CD4-positive, alpha-beta T cell treated with Interleukin-4 for 1 hour (primary cell): ENCODE measurements at regions not wholly inside any gene's neighbourhood (a gene's known extent, or its start where the extent isn't known, plus 50 kb on each side); places are given as distances from the start of the nearest gene placed in this dataset.

Experiments
- DNase-seq, 2 donors: peaks; one replicate each; pipeline ENCODE4 v3.0.0-alpha.2; 2020 to 2022

DNA sequence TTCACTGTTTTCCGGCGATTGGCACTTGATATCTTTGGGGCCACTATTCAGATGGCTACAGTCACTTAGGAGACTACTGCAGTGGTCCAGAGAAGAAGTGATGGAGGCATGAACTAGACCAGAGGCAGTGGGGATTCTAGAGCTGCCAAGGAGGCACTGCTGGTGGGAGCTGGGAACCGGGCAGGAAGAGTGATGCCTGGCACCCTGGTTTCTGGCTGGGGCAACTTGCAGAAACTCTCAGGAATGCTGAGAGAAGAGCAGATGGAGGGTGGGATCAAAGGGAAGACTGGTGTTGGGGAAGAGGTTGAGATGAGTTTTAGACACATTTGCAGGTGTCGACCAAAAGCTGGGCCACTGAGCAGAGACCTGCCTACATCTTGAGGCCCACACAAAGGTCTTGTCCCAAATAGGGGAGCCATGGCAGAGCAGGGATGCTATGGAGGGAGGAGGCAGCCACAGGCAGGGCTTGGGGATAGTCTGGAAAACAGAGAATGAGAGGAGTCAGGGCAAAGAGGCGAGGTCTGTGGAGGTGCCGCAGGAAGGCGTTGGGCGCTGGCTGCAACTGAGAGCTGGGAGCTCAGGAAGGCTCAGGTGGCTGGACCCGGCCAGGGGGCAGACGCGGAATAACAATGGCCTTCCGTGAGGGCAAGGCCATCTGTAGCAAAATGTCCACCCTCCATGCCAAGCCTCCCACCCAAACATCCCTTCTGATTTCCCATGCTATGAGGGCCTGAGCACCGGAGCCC lies 118.9 kb downstream of the TOMM20 start:
- no peak for DNase-seq

DNA sequence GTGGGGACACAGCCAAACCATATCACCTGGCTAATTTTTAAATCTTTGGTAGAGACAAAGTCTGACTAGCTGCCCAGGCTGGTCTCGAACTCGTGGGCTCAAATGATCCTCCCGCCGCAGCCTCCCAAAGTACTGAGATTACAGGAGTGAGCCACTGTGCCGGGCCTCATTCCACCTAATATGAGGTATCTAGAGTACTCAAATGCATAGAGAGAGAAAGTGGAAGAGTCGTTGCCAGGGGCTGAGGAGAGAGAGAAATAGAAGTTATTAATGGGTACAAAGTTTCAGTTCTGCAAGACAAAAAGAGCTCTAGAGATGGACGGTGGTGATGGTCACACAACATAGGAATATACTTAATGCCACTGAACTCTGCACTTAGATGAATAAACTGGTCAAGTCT lies 119.6 kb downstream of the TOMM20 start:
- DNase-seq: no peak

DNA sequence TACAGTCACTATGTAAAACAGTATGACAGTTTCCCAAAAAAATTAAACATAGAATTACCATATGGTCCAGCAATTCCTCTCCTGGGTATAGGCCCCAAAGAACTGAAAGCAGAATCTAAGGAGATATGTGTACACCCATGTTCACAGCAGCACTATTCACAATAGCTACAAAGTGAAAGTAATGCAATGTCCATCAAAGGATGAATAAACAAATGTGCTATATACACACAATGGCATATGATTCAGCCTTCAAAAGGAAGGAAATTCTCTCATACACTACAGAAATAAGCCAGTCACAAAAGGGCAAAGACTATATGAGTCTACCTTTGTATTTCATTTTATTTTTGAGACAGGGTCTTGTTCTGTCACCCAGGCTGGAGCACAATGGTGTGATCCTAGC lies 120.4 kb downstream of the TOMM20 start:
- no peak for DNase-seq

DNA sequence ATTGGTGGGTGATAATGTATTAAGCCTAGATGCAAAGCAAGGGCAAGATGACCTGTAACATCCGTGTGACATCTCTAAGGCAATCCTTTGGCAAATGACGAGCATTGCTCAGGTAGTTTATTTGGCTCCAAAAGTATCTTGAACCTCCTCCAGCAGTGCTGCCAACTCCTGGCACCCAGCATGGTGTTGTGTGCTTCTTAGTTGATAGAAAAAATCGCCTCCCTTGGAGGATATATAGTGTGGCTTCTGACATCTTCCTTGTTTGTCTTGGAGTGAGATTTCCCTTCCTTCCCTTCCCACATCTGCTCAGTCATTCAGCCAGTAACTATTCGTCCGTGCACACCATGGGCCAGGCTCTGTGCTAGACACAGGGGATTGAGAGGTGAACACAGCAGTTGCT lies 121.8 kb downstream of the TOMM20 start:
- DNase-seq: no peak

DNA sequence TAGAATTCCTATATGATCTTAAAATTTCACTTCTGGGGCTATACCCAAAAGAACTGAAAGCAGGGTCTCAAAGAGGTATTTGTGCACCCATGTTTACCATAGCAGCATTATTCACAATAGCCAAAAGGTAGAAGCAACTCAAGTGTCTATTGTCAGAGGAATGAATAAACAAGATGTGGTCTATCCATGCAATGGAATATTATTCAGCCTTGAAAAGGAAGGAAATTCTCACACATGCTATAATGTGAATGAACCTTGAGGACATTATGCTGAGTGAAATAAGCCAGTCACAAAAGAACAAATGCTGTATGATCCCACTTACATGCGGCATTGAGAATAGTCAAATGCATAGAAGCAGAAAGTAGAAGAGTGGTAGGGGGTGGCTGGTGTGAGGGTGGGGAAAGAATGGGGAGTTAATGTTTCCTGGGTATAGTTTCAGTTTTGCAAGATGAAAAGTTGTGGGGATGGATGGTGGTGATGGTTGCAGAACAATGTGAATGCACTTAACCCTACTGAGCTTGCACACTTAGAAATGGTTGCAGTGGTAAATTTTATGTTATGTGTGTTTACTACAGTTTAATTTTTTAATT lies 122.4 kb downstream of the TOMM20 start:
- no peak for DNase-seq

DNA sequence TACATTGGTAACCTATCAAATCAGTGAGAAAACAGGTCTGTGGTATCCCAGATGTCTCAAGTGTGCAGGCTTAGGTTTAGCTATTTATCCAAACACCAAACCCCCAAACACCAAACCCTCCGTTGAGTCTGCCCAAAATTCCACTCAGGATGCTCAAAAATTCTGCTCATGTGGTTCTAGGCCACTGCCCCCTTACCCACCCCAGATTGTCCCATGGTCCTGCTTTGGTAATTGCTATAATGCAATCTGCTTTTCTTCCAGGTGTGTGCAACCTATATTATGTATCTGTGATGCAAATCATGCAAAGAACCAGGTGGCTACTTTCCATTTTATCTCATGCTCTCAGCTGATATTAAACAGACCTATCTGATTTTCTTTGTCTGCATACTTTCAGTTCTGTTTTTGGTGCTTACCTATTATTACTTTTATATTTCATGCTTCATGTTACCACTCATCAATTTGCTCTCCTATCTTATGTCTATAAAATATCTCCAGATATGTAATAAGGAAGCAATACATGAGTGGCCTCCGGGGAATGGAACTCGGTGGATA lies 123.7 kb downstream of the TOMM20 start:
- no peak for DNase-seq

DNA sequence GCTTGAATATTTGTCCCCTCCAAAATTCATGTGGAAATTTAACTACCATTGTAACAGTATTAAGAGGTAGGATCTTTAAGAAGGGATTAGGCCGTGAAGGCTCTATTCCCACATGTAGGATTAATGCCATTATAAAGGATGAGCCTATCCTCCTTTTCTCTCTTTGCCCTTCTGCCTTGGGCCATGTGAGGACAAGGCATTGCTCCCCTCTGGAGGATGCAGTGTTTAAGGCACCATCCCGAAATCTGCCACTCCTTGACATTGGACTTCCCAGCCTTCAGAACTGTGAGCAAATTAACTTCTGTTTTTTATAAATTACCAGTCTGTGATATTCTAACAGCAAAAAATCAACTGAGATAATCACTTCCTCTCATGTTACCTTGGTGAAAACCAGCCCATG lies 124.4 kb downstream of the TOMM20 start:
- no peak for DNase-seq

DNA sequence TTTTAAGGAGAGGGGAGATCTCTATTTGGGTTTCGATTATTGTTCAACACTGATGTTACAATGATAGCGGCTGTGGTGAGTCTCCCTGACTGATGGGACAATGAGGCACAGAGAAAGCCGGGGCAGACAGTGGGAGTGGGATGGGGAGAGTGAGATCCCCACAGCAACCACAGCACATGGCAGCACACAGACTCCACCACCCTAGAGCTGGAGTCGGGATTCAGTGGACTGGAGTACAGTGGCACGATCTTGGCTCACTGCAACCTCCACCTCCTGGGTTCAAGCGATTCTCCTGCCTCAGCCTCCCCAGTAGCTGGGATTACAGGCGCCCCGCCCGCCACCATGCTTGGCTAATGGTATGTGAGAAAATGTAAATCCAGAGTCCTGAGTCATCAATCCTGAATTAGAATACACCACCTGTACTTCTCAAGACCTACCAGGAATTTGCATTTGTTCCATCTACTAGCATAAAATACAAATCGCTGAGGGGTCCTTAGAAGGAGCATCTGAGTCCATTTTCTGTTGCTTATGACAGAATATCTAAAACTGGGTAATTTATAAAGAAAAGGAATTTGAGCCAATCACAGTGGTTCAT lies 125.8 kb downstream of the TOMM20 start:
- no peak for DNase-seq

DNA sequence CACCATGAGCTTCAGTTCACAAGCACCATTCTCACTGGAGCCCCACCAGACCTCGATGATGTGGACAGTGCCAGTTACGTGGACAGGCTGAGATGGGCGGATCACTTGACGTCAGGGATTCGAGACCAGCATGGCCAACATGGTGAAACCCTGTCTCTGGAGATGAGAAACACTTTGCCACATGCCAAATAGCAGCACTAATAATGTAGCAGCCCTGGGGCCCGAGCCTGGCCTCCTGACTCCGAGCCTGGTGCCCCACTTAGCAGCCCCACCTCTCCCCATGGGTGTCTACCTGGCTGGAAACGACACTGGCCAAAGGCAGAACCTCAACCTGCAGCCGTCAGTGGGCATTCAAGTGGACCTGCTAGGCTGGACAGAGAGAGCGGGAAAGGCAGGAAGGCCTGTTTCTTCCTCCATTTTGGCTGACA lies 129.1 kb downstream of the TOMM20 start:
- no peak for DNase-seq

DNA sequence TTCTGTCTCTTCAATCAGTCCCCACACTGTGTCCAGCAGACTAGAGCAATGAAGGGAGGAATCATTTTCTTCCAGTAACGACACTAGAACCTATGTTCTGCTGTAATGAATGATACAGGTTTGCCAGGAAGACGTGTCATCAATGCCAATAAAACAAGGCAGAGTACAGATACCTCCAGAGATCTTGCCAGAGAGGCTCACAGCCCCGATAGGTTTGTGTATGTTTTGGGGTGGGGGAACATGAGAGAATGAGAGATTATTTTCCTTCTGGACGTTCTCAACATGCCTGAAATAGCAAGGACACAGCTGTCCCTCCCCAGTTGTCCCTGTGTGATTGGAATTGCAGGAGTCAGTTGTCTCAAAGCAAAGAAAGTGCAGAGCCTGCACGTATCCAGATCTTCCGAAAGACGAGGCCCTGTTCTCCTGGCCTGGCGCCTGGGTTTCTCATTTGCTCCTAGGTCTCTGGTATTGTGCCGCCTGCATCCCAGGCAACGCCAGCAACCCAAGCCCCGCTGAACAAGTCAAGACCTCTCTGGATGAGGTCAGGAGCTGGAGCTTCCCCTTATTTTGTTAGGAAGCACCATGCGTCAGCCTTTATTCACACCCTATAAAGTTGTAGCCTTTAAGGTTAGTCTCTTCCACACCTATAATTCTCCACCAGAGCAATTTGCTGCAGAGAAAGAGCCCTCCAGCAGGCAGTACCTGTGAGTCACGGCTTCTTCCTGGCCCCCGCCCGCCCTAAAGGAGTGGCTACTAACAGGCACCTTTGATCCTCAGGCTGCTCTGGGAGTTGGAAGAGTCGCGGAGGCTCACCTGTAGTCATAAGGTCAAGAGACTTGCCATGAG lies 130.5 kb downstream of the TOMM20 start:
- DNase-seq: no peak

DNA sequence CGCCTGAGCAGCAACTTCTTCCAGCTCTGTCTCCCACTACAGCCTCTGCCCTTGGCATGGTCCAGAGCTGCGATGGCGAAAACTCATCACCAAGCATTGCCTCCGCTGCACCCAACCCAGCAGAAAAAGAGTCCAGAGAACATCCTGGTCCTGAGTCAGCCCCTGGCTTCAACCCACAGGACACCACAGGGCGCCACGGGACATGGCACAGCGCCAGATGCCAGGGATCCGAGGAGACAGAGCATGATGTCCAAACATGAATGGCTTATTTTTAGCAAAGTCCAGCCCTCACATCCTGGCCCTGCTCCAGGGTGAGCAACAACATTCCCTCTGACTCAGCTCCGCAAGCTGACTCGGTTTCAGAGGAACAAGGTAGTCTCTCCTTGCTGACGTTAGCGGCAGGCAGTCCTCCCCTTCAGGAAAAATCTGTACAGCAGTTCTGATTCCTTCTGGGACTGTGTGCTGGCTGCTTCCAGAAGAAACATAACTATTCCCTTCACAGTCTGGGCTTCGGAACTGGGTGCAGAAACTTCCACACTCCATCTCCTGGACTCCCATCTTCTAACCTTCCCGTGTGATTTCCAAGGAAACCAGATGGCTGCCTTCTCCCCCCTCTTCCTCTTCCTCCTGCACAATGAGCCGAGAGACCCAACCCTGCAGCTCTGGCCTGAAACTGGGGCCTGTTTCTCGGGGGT lies 131.3 kb downstream of the TOMM20 start:
- peak in 1 of 2 donors; percentile 65 for DNase-seq

DNA sequence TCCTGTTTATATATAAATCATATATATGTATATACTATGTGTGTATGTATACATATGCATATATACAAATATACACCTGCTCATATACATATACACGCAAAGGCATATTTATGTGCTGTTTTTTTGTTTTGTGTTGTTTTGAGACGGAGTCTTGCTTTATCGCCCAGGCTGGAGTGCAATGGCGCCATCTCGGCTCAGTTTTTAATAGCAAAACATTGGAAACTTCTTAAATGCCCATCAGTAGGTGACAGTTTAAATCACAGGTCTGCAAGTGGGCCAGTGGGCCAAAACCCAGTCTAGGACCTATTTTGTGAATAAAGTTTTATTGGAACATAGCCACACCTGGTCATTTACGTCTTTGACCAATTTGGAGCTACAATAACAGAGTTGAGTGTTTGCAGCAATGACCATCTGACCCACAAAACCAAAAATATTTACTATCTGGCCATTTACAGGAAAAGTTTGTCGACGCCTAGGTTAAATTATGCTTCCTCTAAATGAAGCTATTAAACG lies 132.3 kb downstream of the TOMM20 start:
- no peak for DNase-seq

DNA sequence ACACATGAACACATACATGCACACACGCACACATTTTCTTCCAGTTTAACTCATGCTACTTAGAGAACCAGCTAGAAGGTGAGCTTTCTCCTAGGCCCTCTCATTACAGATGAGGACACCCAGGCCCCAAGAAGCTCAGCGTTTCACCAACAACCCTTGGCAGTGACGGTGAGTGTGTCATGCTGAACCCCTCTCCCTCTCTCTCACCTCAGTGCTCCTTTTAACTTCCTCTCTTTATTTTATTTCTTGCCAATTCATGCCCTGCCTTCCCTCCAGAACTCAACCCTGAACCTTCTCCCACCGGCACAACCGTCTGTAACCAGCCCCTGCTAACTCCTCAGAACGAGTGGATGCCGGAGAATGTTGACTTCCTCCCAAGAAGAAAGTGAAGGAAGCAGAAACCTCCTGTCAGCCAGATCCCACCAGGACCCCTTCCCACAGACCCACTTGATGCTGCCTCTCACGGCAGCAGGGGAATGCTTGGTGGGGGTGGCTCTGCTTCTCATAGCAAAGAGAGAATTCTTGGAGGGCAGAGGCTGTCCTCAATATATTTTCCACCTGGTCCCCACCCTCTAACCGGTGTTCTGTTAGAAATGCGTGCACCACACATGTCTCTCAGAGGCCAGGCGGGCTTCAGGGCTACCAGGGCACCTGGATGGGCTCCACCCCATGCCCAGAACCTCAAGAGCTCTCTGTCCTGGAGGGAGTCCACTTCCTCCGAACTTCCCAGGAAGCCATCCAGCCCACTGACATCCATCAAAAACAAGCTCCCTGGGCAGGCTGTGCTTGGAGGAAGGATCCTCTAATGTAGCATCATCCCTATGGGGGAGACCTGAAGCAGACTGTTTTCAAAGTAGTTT lies 134.0 kb downstream of the TOMM20 start:
- no peak for DNase-seq

DNA sequence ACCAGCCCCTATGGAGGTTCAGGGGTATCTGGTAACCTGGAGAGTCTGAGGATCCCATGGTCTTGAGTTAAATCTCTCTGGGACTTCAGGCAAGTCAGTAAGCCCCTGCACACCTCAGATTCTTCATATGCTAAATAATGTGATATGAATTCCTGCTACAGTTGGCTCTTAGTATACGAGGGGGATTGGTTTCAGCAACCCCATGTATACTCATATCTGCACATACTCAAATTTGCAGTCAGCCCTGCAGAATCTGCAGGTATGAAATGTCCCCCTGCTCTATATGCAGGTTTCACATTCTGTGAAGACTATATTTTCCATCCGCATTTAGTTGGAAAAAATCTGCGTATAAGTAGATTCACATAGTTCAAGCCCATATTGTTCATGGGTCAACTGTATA lies 136.6 kb downstream of the TOMM20 start:
- DNase-seq: no peak

DNA sequence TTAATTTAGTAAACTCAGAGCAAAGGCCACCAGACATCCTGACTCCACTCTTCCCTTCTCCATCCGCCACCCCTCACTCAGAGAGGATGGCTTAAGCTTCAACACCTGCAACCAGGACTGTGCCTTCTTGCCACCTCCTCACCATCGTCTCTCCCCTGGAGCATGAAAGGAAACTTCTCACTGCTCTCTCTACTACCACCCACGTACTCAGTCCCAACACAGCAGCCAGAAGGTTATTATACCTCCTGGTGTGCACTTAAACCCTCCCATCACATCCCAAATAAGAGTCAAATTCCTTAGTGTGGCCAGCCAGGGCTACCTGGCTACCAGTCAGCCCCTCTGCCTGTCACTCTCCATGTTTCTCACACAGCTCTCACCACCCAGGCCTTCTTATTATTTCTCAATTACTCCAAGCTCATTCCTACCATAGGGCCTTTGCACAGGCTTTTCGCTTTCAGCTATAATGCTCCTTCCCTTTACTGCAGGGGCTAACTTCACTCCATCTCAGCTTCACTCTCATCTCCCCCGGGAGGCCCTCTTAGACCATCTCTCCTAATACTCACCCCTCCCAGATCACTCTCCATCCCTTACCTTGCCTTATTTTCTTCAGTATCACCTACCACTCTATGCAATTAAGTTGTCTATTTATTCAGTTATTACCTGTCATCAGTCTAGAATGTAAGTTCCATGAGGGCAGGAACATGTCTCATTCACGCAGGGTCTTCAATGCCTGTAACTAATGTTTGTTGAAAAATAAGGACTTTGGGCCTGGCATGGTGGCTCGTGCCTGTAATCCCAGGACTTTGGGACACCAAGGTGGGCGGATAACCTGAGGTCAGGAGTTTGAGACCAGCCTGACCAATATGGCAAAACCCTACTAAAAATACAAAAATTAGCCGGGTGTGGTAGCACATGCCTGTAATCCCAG lies 137.5 kb downstream of the TOMM20 start:
- DNase-seq: no peak

DNA sequence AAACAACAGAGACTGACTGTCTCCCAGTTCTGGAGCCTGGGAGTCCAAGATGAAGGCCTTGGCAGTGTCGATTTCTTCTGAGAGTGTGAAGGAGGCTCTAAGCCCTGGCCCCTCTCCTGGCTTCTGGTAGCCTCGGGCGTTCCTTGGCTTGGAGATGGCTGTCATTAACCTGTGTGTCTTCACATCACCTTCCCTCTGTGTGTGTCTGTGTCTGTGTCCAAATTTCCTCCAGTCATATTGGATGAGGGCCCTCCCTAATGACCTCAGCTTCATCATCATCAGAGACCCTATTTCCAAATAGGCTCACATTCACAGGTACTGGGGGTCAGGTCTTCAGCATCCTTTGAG lies 138.3 kb downstream of the TOMM20 start:
- DNase-seq: no peak

DNA sequence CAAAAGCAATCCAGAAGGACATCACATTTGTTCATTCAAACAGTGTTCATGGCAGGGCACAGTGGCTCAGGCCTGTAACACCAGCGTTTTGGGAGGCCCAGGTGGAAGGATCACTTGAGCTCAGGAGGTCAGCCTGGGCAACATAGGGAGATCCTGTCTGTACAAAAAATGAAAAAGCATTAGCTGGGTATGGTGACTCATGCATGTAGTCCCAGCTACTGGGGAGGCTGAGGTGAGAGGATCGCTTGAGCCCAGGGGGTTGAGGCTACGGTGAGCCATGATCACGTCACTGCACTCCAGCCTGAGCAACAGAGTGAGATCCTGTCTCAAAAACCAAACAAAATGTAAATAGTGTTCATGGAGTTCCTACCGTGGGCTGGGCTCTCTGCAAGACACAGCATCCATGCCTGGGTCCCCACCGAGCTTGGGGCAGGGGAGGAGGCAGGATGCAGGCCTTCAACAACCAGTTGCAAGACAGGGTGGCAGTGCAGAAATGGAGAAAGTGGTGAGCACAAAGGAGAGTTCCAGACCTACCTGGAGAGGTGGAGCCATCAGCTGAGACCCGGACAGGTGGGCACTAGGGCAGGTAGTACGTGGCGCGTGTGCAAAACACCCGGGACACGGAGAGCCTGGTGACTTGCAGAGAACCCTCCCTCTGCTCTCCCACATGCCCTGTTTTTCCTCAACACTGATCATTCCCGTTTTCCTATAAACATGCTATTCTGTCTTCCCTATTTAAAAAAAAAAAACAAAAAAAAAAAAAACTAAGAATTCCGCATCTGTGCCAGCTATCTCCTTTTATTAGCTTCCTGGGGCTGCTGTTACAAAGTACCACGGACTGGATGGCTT lies 138.9 kb downstream of the TOMM20 start:
- DNase-seq: no peak

DNA sequence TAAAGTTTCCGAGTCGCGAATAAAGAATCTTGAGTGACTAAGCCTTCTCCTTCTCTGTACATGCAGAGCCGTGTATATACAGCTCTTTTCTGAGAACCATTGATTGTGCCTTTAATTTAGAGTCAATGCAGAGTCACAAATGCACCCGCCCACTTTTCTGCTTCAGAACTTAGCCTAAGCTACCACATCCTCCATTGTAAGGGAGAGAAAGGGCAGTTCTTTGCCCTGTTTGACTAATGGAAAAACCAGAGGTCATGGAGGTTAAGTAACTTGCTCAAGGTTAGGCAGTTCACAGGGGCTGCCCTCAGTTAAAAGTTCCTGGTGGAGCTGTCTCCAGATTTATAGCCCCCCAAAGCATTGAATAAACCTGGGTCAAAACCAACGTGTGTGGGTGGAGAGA lies 139.6 kb downstream of the TOMM20 start:
- DNase-seq: no peak

DNA sequence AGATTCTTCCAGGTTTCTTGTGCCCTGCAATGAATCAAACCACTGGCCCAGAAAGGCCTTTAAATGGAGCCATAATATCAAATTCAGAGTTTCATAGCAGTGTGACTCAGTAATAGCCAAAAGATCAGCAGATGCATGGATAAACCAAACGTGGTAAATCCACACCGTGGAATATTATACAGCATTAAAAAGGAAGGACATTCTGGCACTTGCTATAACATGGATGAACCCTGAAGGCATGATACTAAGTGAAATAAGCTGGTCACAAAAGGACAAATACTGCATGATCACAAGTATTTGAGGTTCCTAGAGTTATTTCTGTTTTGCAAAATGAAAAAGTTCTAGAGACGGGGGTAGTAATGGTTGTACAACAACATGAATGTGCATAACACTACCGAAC lies 140.1 kb downstream of the TOMM20 start:
- DNase-seq: no peak
